ENCODE measurements at regions not wholly inside any gene's neighbourhood (a gene's known extent, or its start where the extent isn't known, plus 50 kb on each side); places are given as distances from the start of the nearest gene placed in this dataset.

- H4K20me1 ChIP-seq (ENCODE audit: insufficient read depth, low read length) = no peaks in the 10 kb centered on the region
- H3K9me3 ChIP-seq (ENCODE audit: control insufficient read depth, insufficient read depth, low read length) = no peaks in the 10 kb centered on the region
- no peak overlapping the region for H2AK9ac ChIP-seq (replicated peaks; ENCODE audit: low read depth, low read length, poor library complexity)
- H3K18ac ChIP-seq (ENCODE audit: low read depth, low read length) = no peak overlapping the region
- no peaks in the 10 kb centered on the region for H3K36me3 ChIP-seq (ENCODE audit: control insufficient read depth, insufficient read depth, low read length)
- H3K79me1 ChIP-seq (ENCODE audit: low read depth in 1 of 2, low read length in 2 of 2) = no peaks in the 10 kb centered on the region
- no peak overlapping the region for H3K9ac ChIP-seq (ENCODE audit: low read depth, low read length)
- no peaks in the 10 kb centered on the region for H3K27me3 ChIP-seq (ENCODE audit: control insufficient read depth, insufficient read depth, low read length)
- H2BK15ac ChIP-seq (ENCODE audit: low read depth, low read length) = no peak overlapping the region
- H2BK120ac ChIP-seq (ENCODE audit: low read depth, low read length) = no peak overlapping the region
- WGBS, 2 experiments (ENCODE audit: extremely low coverage in 2 of 2, insufficient read length in 1 of 2) = no CpG with 5 or more reads among the region's 6 CpGs
- H4K91ac ChIP-seq (ENCODE audit: insufficient read depth, low read depth, low read length) = no peak overlapping the region
- no peaks in the 10 kb centered on the region for H3K4me1 ChIP-seq (ENCODE audit: control insufficient read depth, insufficient read depth, low read length)
- ATAC-seq (ENCODE audit: low read depth) (no peak), DNase-seq (no peak)
- H2AFZ ChIP-seq (replicated peaks; ENCODE audit: low read length, poor library complexity) = no peak overlapping the region
- H3K9me1 ChIP-seq (ENCODE audit: insufficient read depth, low read length) = no peaks in the 10 kb centered on the region
- no peak overlapping the region for H3K14ac ChIP-seq (replicated peaks; ENCODE audit: low read depth, low read length)
- no peak overlapping the region for H4K5ac ChIP-seq (ENCODE audit: low read depth, low read length)
- H3K27ac ChIP-seq (ENCODE audit: insufficient read depth, low read length) = no peak overlapping the region
- TF ChIP-seq MAFK (IDR thresholded peaks at IDR 0.05; ENCODE audit: low read depth, low read length) (no peak), RCOR1 (IDR thresholded peaks at IDR 0.05; ENCODE audit: insufficient replicate concordance, low read length) (no peak), MAZ (IDR thresholded peaks at IDR 0.05; ENCODE audit: borderline replicate concordance, low read depth, low read length) (no peak), BHLHE40 (IDR thresholded peaks at IDR 0.05; ENCODE audit: low read depth, low read length) (no peak), USF2 (IDR thresholded peaks at IDR 0.05; ENCODE audit: low read depth, low read length) (no peak), MXI1 (IDR thresholded peaks at IDR 0.05; ENCODE audit: borderline replicate concordance, low read depth, low read length) (no peak), CEBPB (IDR thresholded peaks at IDR 0.05; ENCODE audit: low read depth, low read length) (no peak), RFX5 (IDR thresholded peaks at IDR 0.05; ENCODE audit: low read depth, low read length) (no peak), FOS (IDR thresholded peaks at IDR 0.05; ENCODE audit: low read depth, low read length) (no peak), NFE2L2 (IDR thresholded peaks at IDR 0.05; ENCODE audit: low read depth, low read length) (no peak), RAD21 (IDR thresholded peaks at IDR 0.05; ENCODE audit: low read length) (no peak), SMC3 (IDR thresholded peaks at IDR 0.05; ENCODE audit: low read depth, low read length) (no peak), CHD1 (IDR thresholded peaks at IDR 0.05; ENCODE audit: low read depth, low read length) (no peak)
- TF ChIP-seq, protein P1, sequence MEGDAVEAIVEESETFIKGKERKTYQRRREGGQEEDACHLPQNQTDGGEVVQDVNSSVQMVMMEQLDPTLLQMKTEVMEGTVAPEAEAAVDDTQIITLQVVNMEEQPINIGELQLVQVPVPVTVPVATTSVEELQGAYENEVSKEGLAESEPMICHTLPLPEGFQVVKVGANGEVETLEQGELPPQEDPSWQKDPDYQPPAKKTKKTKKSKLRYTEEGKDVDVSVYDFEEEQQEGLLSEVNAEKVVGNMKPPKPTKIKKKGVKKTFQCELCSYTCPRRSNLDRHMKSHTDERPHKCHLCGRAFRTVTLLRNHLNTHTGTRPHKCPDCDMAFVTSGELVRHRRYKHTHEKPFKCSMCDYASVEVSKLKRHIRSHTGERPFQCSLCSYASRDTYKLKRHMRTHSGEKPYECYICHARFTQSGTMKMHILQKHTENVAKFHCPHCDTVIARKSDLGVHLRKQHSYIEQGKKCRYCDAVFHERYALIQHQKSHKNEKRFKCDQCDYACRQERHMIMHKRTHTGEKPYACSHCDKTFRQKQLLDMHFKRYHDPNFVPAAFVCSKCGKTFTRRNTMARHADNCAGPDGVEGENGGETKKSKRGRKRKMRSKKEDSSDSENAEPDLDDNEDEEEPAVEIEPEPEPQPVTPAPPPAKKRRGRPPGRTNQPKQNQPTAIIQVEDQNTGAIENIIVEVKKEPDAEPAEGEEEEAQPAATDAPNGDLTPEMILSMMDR (conservative IDR thresholded peaks at IDR 0.05; ENCODE audit: low read depth, low read length) = no peak
- no TSS peak for BruUV-seq (replicated peaks)
- no peak overlapping the region for H4K8ac ChIP-seq (ENCODE audit: low read depth in 2 of 2, low read length in 2 of 2)
- H3K23ac ChIP-seq (ENCODE audit: low read depth, low read length) = no peak overlapping the region
- dilution Hi-C loops (cut with HindIII; ENCODE audit: low sequenced_read_pairs, unreplicated experiment) (no loop called here), in situ Hi-C loops (cut with MboI; ENCODE audit: low sequenced_read_pairs) (no loop called here), intact Hi-C loops (cut with micrococcal nuclease) (no loop called here)
- CTCF ChIA-PET = no interaction called here
- H3K56ac ChIP-seq (ENCODE audit: extremely low read depth, insufficient read depth, low read length) = no peak overlapping the region
- POLR2A ChIA-PET (ENCODE audit: unreplicated experiment) = no interaction called here
- no peak overlapping the region for H2AK5ac ChIP-seq (ENCODE audit: low read depth, low read length)
- H2BK20ac ChIP-seq (ENCODE audit: low read depth, low read length) = no peak overlapping the region
- no peak overlapping the region for H2BK5ac ChIP-seq (ENCODE audit: low read depth, low read length, poor library complexity, severe bottlenecking)
- no peak overlapping the region for H3K4me3 ChIP-seq (ENCODE audit: insufficient read depth, low read depth, low read length)
- no peak overlapping the region for H3K4me2 ChIP-seq (ENCODE audit: low read depth, low read length)
- H3K4ac ChIP-seq (ENCODE audit: low read depth, low read length) = no peak overlapping the region
These were observed 1080.5 kb upstream of the TENM3 start for GRCh38 chr4:181162676-181163075.

Measured in IMR-90 (cell line).